Stimulated activated naive CD8-positive, alpha-beta T cell treated with anti-CD3 and anti-CD28 coated beads, Interleukin-15, amount 100 ng/mL, for 72 hours (primary cell): ENCODE measurements at regions not wholly inside any gene's neighbourhood (a gene's known extent, or its start where the extent isn't known, plus 50 kb on each side); places are given as distances from the start of the nearest gene placed in this dataset.

Source experiments
- ATAC-seq: fragments of 150-1000 bp; cut with Tn5 transposase; 2 replicates; pipeline ENCODE4 v1.10.0; 2021; ENCODE audit warnings: mild to moderate bottlenecking, moderate library complexity
- DNase-seq, 2 donors: peaks; one replicate each; pipeline ENCODE4 v3.0.0; 2021 to 2022
- H3K27ac Mint-ChIP-seq, 2 donors: one replicate each; pipeline ENCODE4 v1.8.0; 2022; ENCODE audit warnings: mild to moderate bottlenecking in 2 of 2, mixed read lengths in 2 of 2, moderate library complexity in 2 of 2
- H3K27me3 Mint-ChIP-seq: one replicate; pipeline ENCODE4 v1.8.0; 2022; ENCODE audit warnings: mixed read lengths
- H3K4me1 Mint-ChIP-seq: one replicate; pipeline ENCODE4 v1.8.0; 2022; ENCODE audit warnings: mild to moderate bottlenecking, mixed read lengths
- H3K4me3 Mint-ChIP-seq, 2 donors: one replicate each; pipeline ENCODE4 v1.8.0; 2022; ENCODE audit warnings: mild to moderate bottlenecking in 2 of 2, mixed read lengths in 2 of 2, moderate library complexity in 1 of 2
- H3K9me3 Mint-ChIP-seq, 2 donors: one replicate each; pipeline ENCODE4 v1.8.0; 2022; ENCODE audit warnings: mixed read lengths in 2 of 2

DNA sequence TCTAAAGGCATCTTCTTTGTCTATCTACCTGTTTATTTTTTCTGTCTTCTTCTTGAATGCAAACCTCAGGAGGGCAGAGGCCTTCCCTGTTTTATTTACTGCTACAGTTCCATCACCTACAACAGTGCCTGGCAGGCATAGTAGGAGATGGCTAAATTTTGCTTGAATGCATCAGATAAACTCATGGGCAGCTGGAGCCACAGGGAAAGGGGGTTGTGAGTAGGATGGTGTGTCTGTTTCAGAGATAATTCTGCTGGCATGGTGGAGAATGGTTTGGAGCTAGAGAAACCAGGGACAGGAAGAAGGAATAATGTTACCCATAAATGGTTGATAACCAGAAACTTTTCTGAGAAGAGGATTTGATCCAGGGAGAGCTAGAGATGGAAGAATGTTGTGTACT, 189.8 kb upstream of the BRINP1 start:
- H3K27me3 Mint-ChIP-seq = peaks cover 35% of the 10 kb centered on the region
- peaks cover 7% of the 10 kb centered on the region for H3K4me1 Mint-ChIP-seq
- H3K27ac Mint-ChIP-seq = no peak overlapping the region
- no peak for ATAC-seq
- H3K9me3 Mint-ChIP-seq = no peaks in the 10 kb centered on the region
- no peak overlapping the region for H3K4me3 Mint-ChIP-seq
- no peak for DNase-seq

DNA sequence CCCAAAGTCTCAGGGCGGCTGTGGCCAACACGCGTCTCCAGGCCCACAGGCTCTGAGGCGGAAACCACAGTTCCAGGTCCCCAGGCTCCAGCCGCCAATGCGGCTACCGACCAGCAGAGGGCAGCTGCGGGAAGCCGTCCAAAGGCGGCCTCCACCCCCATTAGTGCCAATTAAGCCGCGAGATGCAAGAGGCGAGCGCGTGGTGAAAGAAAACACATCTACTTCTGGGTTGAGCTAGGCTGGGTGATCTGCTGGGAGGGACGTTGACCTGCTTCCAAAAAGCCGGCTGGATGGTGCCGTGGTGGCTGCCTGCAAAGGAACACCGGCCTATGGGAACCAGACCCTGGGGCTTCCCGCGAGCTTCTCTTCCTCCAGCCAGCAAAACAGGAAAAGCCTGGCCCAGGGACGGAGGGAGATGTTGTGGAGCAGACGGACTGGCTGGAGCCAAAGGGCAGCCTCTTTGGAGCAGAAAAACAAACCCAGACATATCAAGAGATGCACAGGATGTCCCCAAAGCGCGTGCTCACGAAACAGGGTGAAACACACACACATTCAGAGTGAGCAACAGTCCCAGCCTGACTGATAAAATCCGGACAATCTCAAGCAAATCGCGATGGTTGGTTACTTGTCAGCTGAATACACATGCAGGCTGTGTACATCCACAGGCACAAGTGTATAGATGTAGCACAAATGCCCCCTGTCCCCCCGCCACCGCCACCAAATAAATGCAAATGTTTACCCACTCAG, 187.1 kb upstream of the BRINP1 start:
- peak; percentile 51 to 54 for DNase-seq
- Mint-ChIP-seq H3K27ac (no peak overlapping the region), H3K9me3 (no peaks in the 10 kb centered on the region), H3K4me3 (peak overlapping the region in 1 of 2 donors; percentile 25), H3K4me1 (peaks cover 7% of the 10 kb centered on the region), H3K27me3 (peaks cover 35% of the 10 kb centered on the region)
- peak; percentile 78 for ATAC-seq

DNA sequence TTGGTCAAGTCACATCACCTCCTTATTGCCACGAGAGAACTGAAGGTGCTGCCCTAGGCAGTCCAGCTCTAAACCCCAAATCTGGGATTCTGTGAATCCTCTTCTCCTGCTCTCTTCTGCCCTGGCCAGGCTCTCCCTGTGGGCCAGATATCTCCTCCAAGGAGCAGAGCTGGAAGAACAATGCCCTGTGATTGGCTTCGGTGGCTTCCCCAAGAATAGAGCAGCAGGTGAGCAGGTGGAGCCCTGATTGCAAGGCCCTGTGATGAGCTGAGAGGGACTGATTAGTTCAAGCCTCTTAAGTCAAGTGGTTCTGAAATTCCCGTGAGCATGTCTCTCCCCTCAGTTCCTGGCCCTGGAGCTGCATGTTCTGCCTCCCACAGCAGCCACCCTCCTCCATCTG, 175.3 kb upstream of the BRINP1 start:
- H3K27me3 Mint-ChIP-seq = peaks cover 2% of the 10 kb centered on the region
- no peaks in the 10 kb centered on the region for H3K4me1 Mint-ChIP-seq
- peaks cover 0 to 15% of the 10 kb centered on the region in 2 donors for H3K9me3 Mint-ChIP-seq
- H3K27ac Mint-ChIP-seq = no peak overlapping the region
- ATAC-seq (no peak), DNase-seq (no peak)
- no peak overlapping the region for H3K4me3 Mint-ChIP-seq

GRCh38 chr9:119537138-119537537, 167.9 kb upstream of the BRINP1 start:
- no peak overlapping the region for H3K27ac Mint-ChIP-seq
- H3K27me3 Mint-ChIP-seq = no peaks in the 10 kb centered on the region
- no peak for ATAC-seq
- H3K4me3 Mint-ChIP-seq = no peak overlapping the region
- no peak for DNase-seq
- H3K9me3 Mint-ChIP-seq = peaks cover 0 to 9% of the 10 kb centered on the region in 2 donors
- H3K4me1 Mint-ChIP-seq = no peaks in the 10 kb centered on the region

DNA sequence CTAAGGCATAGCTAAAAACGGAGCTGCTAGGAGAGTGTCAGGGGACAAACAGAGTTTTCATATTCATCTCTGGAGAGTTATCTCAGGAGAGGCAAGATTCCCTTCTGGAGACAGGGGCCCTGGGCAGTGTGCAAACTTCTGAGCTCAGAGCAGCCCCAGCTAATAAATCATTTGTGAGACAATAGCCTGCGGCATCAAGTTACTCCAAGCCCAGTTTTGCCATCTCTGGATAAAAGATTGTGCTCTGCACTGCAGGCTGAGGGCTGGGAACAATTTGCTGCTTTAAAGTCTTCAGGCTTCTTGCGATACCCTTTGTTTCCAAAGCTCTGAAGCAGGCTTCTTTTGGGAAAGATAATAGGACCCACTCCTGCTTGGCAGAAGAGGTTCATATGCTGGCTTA, 164.3 kb upstream of the BRINP1 start:
- no peaks in the 10 kb centered on the region for H3K4me1 Mint-ChIP-seq
- H3K27me3 Mint-ChIP-seq = no peaks in the 10 kb centered on the region
- DNase-seq = no peak
- no peak overlapping the region for H3K27ac Mint-ChIP-seq
- no peak overlapping the region for H3K4me3 Mint-ChIP-seq
- no peaks in the 10 kb centered on the region for H3K9me3 Mint-ChIP-seq
- no peak for ATAC-seq

GRCh38 chr9:119526698-119527097, 157.5 kb upstream of the BRINP1 start:
- ATAC-seq (no peak), DNase-seq (no peak)
- Mint-ChIP-seq H3K27ac (no peak overlapping the region), H3K27me3 (no peaks in the 10 kb centered on the region), H3K9me3 (peaks cover 8 to 13% of the 10 kb centered on the region in 2 donors), H3K4me3 (no peak overlapping the region), H3K4me1 (no peaks in the 10 kb centered on the region)

- no peaks in the 10 kb centered on the region for H3K27me3 Mint-ChIP-seq
- H3K4me3 Mint-ChIP-seq = no peak overlapping the region
- no peak overlapping the region for H3K27ac Mint-ChIP-seq
- DNase-seq (no peak), ATAC-seq (no peak)
- peaks cover 15 to 22% of the 10 kb centered on the region in 2 donors for H3K9me3 Mint-ChIP-seq
- no peaks in the 10 kb centered on the region for H3K4me1 Mint-ChIP-seq
Measured at GRCh38 chr9:119523508-119523907, 154.3 kb upstream of the BRINP1 start.

DNA sequence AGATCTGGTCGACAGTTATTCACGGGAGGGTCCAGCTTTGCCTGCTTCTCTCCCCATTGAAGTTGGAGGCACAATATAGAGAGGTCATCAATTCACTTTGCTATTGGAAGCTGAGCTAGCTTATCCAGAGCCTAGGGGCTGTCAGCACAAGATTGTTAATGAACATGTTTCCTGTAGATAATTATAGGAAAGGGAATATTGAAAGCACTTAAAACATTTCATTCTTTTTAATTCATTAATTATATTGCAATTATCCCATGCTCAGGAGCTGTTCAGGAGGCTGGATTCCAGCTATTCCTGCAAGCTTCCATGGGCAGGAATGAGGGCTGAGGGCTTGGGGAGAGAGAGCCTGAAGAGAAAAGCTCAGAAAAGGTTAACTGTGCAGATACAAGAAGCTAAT, 153.1 kb upstream of the BRINP1 start:
- Mint-ChIP-seq H3K27ac (no peak overlapping the region), H3K4me3 (no peak overlapping the region), H3K27me3 (no peaks in the 10 kb centered on the region), H3K4me1 (no peaks in the 10 kb centered on the region), H3K9me3 (peaks cover 15 to 22% of the 10 kb centered on the region in 2 donors)
- DNase-seq = no peak
- no peak for ATAC-seq

DNA sequence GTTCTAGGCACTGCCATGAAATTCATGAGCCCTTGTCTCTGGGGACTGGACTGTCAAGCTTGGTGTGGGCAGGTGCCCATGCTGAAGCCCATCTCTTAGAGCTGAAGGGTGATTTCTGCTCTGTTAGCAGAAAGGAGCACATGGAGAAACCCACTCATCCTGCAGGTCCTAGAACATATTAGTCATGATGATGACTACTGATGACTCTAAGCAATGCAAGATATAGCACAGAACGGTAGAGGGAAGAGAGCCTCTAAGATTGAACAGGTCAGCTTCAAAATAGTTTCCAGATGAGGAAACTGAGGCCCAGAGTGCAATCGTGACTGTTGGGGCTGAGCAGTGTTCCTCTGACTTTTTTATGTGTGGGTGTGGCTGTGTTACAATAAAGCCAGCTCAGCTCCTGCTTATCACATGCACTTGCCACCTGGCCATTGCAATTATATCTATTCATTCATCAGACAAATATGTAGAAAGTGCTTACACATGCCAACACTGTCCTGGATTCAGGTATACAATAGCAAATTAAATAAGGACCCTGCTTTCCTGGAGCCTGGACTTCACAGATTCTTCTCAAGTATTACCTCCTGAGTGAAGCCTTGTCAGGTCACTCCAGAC, 140.2 kb upstream of the BRINP1 start:
- no peaks in the 10 kb centered on the region for H3K27me3 Mint-ChIP-seq
- peak overlapping the region in 1 of 2 donors; percentile 3 for H3K27ac Mint-ChIP-seq
- no peak overlapping the region for H3K4me3 Mint-ChIP-seq
- DNase-seq (no peak), ATAC-seq (no peak)
- H3K4me1 Mint-ChIP-seq = no peaks in the 10 kb centered on the region
- H3K9me3 Mint-ChIP-seq = no peaks in the 10 kb centered on the region

GRCh38 chr9:119501374-119501773, 132.1 kb upstream of the BRINP1 start:
- ATAC-seq (no peak), DNase-seq (no peak)
- H3K27ac Mint-ChIP-seq = no peak overlapping the region
- no peaks in the 10 kb centered on the region for H3K4me1 Mint-ChIP-seq
- no peak overlapping the region for H3K4me3 Mint-ChIP-seq
- H3K27me3 Mint-ChIP-seq = peaks cover 8% of the 10 kb centered on the region
- peaks cover 5 to 14% of the 10 kb centered on the region in 2 donors for H3K9me3 Mint-ChIP-seq

GRCh38 chr9:119500072-119500771, 131.0 kb upstream of the BRINP1 start:
- Mint-ChIP-seq H3K4me3 (no peak overlapping the region), H3K9me3 (peaks cover 5 to 14% of the 10 kb centered on the region in 2 donors), H3K27ac (no peak overlapping the region), H3K27me3 (peaks cover 8% of the 10 kb centered on the region), H3K4me1 (no peaks in the 10 kb centered on the region)
- no peak for ATAC-seq
- DNase-seq = no peak

DNA sequence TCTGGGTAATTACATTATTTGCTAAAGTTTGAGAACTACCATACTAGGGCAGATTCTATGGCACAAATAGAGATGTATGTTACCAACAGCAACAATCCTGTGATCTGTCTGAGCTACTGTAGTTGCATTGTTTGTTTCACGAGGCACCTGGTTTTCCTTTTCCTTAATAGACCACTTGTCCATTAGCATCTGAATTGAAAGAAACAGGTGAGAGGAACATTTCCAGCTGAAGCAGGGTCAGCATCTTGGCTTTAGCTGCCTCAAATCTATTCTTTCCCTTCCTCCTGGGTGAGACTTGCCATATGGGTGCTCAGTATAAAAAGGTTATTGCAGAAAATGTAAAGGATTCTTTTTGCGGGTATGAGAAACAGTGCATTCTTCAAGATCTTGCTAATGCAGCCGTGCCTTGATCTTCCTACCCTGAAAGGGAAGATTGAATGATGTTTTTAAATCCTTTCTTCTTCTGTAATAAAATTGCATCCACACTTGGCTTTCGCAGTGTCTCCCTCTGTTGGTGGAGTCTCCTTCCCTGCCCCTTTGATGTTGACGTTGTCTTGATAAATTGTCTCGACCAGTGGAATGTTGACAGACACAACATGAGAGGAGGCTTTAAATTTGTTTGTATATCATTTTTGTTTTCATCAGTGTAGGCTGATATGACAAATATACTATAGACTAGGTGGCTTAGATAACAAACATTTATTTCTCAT, 118.0 kb upstream of the BRINP1 start:
- no peak for ATAC-seq
- Mint-ChIP-seq H3K4me1 (no peaks in the 10 kb centered on the region), H3K4me3 (no peak overlapping the region), H3K27ac (no peak overlapping the region), H3K27me3 (no peaks in the 10 kb centered on the region), H3K9me3 (peaks cover 0 to 10% of the 10 kb centered on the region in 2 donors)
- no peak for DNase-seq

GRCh38 chr9:119483153-119483552, 113.9 kb upstream of the BRINP1 start:
- ATAC-seq (no peak), DNase-seq (no peak)
- no peaks in the 10 kb centered on the region for H3K27me3 Mint-ChIP-seq
- no peaks in the 10 kb centered on the region for H3K4me1 Mint-ChIP-seq
- peaks cover 8 to 10% of the 10 kb centered on the region in 2 donors for H3K9me3 Mint-ChIP-seq
- no peak overlapping the region for H3K27ac Mint-ChIP-seq
- no peak overlapping the region for H3K4me3 Mint-ChIP-seq

- ATAC-seq (no peak), DNase-seq (no peak)
- no peak overlapping the region for H3K27ac Mint-ChIP-seq
- H3K9me3 Mint-ChIP-seq = peaks cover 4 to 13% of the 10 kb centered on the region in 2 donors
- no peaks in the 10 kb centered on the region for H3K27me3 Mint-ChIP-seq
- H3K4me1 Mint-ChIP-seq = no peaks in the 10 kb centered on the region
- no peak overlapping the region for H3K4me3 Mint-ChIP-seq
Measured at GRCh38 chr9:119477197-119477596, 108.0 kb upstream of the BRINP1 start.

GRCh38 chr9:119458068-119458467, 88.8 kb upstream of the BRINP1 start:
- Mint-ChIP-seq H3K27me3 (no peaks in the 10 kb centered on the region), H3K27ac (no peak overlapping the region), H3K4me3 (no peak overlapping the region), H3K4me1 (no peaks in the 10 kb centered on the region), H3K9me3 (peaks cover 0 to 8% of the 10 kb centered on the region in 2 donors)
- DNase-seq (no peak), ATAC-seq (no peak)

DNA sequence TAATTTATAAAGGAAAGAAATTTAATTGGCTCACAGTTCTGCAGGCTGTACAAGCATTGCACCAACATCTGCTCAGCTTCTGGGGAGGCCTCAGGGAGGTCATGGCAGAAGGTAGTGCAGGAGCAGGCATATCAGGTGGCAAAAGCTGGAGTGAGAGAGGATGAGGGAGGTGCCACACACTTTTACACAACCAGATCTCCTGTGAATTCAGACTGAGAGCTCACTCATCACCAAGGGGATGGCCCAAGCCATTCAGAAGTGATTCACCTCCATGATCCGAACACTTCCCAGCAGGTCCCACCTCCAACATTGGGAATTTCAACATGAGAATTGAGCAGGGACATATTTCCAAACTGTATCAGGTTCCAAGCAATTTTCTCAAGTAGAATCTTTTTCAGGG, 84.7 kb upstream of the BRINP1 start:
- ATAC-seq = no peak
- no peaks in the 10 kb centered on the region for H3K4me1 Mint-ChIP-seq
- no peaks in the 10 kb centered on the region for H3K27me3 Mint-ChIP-seq

More for the DNA sequence above, 84.7 kb upstream of the BRINP1 start:
- Mint-ChIP-seq H3K9me3 (no peaks in the 10 kb centered on the region), H3K27ac (no peak overlapping the region), H3K4me3 (no peak overlapping the region)
- DNase-seq = no peak
